ENCODE measurements at regions not wholly inside any gene's neighbourhood (a gene's known extent, or its start where the extent isn't known, plus 50 kb on each side); places are given as distances from the start of the nearest gene placed in this dataset.

DNA sequence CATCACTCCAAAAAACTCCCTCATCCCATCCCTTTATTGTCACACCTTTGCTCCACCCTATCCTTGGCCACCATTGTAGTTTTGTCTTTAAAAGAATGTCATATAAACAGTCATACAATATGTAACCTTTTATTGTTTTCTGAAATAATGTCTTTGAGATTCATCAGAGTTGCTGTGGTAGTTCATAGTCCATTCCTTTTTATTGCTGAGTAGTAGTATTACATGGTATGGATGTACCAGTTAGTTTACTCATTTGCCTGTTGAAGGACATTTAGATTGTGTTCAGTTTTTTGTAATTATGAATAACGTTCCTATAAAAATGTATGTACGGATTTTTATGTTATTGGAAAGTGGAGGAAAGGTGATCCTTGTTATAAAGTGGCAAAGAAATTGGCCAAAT lies 171.8 kb upstream of the GCFC2 start:
- TF ChIP-seq, protein P1, sequence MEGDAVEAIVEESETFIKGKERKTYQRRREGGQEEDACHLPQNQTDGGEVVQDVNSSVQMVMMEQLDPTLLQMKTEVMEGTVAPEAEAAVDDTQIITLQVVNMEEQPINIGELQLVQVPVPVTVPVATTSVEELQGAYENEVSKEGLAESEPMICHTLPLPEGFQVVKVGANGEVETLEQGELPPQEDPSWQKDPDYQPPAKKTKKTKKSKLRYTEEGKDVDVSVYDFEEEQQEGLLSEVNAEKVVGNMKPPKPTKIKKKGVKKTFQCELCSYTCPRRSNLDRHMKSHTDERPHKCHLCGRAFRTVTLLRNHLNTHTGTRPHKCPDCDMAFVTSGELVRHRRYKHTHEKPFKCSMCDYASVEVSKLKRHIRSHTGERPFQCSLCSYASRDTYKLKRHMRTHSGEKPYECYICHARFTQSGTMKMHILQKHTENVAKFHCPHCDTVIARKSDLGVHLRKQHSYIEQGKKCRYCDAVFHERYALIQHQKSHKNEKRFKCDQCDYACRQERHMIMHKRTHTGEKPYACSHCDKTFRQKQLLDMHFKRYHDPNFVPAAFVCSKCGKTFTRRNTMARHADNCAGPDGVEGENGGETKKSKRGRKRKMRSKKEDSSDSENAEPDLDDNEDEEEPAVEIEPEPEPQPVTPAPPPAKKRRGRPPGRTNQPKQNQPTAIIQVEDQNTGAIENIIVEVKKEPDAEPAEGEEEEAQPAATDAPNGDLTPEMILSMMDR (IDR thresholded peaks at IDR 0.05), result no peak
- no peak for TF ChIP-seq POLR2A (IDR thresholded peaks at IDR 0.05)
